OCI-LY1 (cell line): ENCODE measurements at regions not wholly inside any gene's neighbourhood (a gene's known extent, or its start where the extent isn't known, plus 50 kb on each side); places are given as distances from the start of the nearest gene placed in this dataset.

Source experiments
- EZH2 ChIP-seq: fragments of 200-600 bp; sonication (generic), shearing (Covaris generic); IDR thresholded peaks from 2 replicates; pipeline ENCODE4 v1.8.0; 2017; ENCODE audit warnings: borderline replicate concordance, mixed run types, mild to moderate bottlenecking, antibody characterized with exemption, low read length, moderate library complexity, mixed read lengths
- TF ChIP-seq, protein P1 (sequence below): fragments of 200-600 bp; sonication (generic), shearing (Covaris generic); IDR thresholded peaks from 2 replicates; pipeline ENCODE4 v1.5.1; 2017; ENCODE audit warnings: mild to moderate bottlenecking, antibody characterized with exemption, low read length, moderate library complexity, mixed read lengths

DNA sequence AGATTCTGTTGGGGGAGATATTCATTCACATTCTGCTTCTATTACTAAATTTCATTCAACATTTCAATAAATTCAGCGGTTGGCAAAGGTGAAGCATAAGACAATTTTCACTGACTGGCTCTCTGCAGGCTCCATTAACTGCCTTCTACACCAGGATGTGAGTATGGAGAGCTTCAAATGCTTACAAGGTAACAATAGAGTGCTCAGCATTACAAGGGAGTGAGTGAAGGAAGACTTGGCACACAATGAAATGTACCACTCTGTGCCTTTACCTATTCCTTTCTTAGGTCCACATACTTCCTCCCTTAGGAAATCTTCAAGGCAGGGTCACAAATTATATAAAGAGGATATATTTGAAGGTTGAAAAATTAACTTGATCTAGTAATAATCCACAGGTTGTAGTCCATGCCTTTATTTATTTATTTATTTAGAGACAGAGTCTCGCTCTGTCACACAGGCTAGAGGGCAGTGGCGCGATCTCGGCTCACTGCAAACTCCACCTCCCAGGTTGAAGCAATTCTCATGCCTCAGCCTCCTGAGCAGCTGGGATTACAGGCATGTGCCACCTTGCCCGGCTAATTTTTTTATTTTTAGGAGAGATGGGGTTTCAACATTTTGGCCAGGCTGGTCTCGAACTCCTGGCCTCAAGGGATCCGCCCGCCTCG, 76.6 kb upstream of the FAM169A start:
- TF ChIP-seq, protein P1, sequence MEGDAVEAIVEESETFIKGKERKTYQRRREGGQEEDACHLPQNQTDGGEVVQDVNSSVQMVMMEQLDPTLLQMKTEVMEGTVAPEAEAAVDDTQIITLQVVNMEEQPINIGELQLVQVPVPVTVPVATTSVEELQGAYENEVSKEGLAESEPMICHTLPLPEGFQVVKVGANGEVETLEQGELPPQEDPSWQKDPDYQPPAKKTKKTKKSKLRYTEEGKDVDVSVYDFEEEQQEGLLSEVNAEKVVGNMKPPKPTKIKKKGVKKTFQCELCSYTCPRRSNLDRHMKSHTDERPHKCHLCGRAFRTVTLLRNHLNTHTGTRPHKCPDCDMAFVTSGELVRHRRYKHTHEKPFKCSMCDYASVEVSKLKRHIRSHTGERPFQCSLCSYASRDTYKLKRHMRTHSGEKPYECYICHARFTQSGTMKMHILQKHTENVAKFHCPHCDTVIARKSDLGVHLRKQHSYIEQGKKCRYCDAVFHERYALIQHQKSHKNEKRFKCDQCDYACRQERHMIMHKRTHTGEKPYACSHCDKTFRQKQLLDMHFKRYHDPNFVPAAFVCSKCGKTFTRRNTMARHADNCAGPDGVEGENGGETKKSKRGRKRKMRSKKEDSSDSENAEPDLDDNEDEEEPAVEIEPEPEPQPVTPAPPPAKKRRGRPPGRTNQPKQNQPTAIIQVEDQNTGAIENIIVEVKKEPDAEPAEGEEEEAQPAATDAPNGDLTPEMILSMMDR, result no peak
- TF ChIP-seq EZH2, result no peak
